SK-N-SH (cell line): ENCODE measurements at regions not wholly inside any gene's neighbourhood (a gene's known extent, or its start where the extent isn't known, plus 50 kb on each side); places are given as distances from the start of the nearest gene placed in this dataset.

Experiments
- CTCF ChIA-PET: fragments of 300-600, 350-600 bp; formaldehyde crosslinking; extraction: SDS; loops from one replicate; lab custom pipeline; 2021; lab: Yijun Ruan, JAX
- POLR2A ChIA-PET: fragments of 350-600 bp; sonication (Branson Sonifier 250); formaldehyde crosslinking; extraction: SDS; loops from one replicate; lab custom pipeline; 2020; ENCODE audit warnings: antibody characterized with exemption, inconsistent platforms; lab: Yijun Ruan, JAX
- DNase-seq: peaks from one replicate; pipeline ENCODE4 v3.0.0; 2012
- H2AFZ ChIP-seq: fragments of 200-600 bp; sonication (generic); 2 replicates; pipeline ENCODE4 v1.8.1; 2016; ENCODE audit warnings: antibody characterized with exemption, mild to moderate bottlenecking, low read depth
- H3F3A ChIP-seq: fragments of 200-600 bp; sonication (generic); replicated peaks from 2 replicates; pipeline ENCODE3; 2016; ENCODE audit warnings: antibody characterized with exemption, mild to moderate bottlenecking; ENCODE audit not compliant: insufficient read depth
- H3K27ac ChIP-seq, 2 experiments: fragments of 200-500 bp in 1 of 2; fragments of 200-600 bp in 1 of 2; sonication (Bioruptor generic) in 1 of 2; sonication (generic), shearing (Covaris generic) in 1 of 2; 2 replicates each; pipeline versions ENCODE4 v1.5.1 to v1.6.1; 2014 to 2016; ENCODE audit warnings: low read depth in 2 of 2, inconsistent platforms in 1 of 2, low read length in 1 of 2, mild to moderate bottlenecking in 1 of 2, mixed read lengths in 1 of 2
- H3K27me3 ChIP-seq: fragments of 200-600 bp; sonication (generic), shearing (Covaris generic); 2 replicates; pipeline ENCODE4 v1.6.1; 2016; ENCODE audit warnings: mixed run types; ENCODE audit not compliant: insufficient read depth
- H3K36me3 ChIP-seq, 2 experiments: fragments of 200-500 bp in 1 of 2; fragments of 200-600 bp in 1 of 2; sonication (Bioruptor generic) in 1 of 2; sonication (generic) in 1 of 2; replicated peaks in 1 of 2; 2 replicates each; pipeline versions ENCODE3 to v1.5.1; 2014 to 2016; ENCODE audit warnings: low read length in 1 of 2, mild to moderate bottlenecking in 1 of 2; ENCODE audit not compliant: insufficient read depth in 2 of 2, control insufficient read depth in 1 of 2
- H3K4me1 ChIP-seq, 2 experiments: fragments of 200-500 bp in 1 of 2; fragments of 200-600 bp in 1 of 2; sonication (Bioruptor generic) in 1 of 2; sonication (generic), shearing (Covaris generic) in 1 of 2; 2 replicates each; pipeline versions ENCODE4 v1.5.1 to v1.6.1; 2014 to 2016; ENCODE audit warnings: low read depth in 1 of 2, low read length in 1 of 2, mixed run types in 1 of 2; ENCODE audit not compliant: insufficient read depth in 2 of 2, control insufficient read depth in 1 of 2
- H3K4me2 ChIP-seq: fragments of 200-600 bp; sonication (generic), shearing (Covaris generic); 2 replicates; pipeline ENCODE4 v1.6.1; 2017; ENCODE audit warnings: mixed run types
- H3K4me3 ChIP-seq, 2 experiments: fragments of 200-500 bp in 1 of 2; fragments of 200-600 bp in 1 of 2; sonication (Bioruptor generic) in 1 of 2; sonication (generic), shearing (Covaris generic) in 1 of 2; 2 replicates each; pipeline versions ENCODE4 v1.5.1 to v1.8.1; 2014 to 2016; ENCODE audit warnings: low read depth in 2 of 2, inconsistent platforms in 1 of 2, low read length in 1 of 2, mild to moderate bottlenecking in 1 of 2, mixed read lengths in 1 of 2, moderate library complexity in 1 of 2
- H3K79me2 ChIP-seq: fragments of 200-600 bp; sonication (generic); 2 replicates; pipeline ENCODE4 v1.8.1; 2017; ENCODE audit warnings: mild to moderate bottlenecking; ENCODE audit not compliant: insufficient read depth
- H3K9ac ChIP-seq: fragments of 200-600 bp; sonication (generic); 2 replicates; pipeline ENCODE4 v1.6.1; 2017; ENCODE audit warnings: mixed run types
- H3K9me2 ChIP-seq: fragments of 200-600 bp; sonication (generic); 2 replicates; pipeline ENCODE4 v1.6.1; 2017; ENCODE audit warnings: mixed run types
- H3K9me3 ChIP-seq: fragments of 200-600 bp; sonication (generic); 2 replicates; pipeline ENCODE4 v1.6.1; 2017; ENCODE audit warnings: mixed run types, mild to moderate bottlenecking, moderate library complexity
- H4K20me1 ChIP-seq: fragments of 200-600 bp; sonication (generic); 2 replicates; pipeline ENCODE4 v1.6.1; 2017; ENCODE audit warnings: mild to moderate bottlenecking, mixed run types; ENCODE audit not compliant: insufficient read depth
- CTCF ChIP-seq: fragments of 200-600 bp; sonication (generic); IDR thresholded peaks from 2 replicates; pipeline ENCODE4 v1.6.1; 2017; ENCODE audit warnings: antibody characterized with exemption, mild to moderate bottlenecking, moderate library complexity
- EP300 ChIP-seq, 2 experiments: IDR thresholded peaks; 2 replicates each; pipeline versions ENCODE4 v1.4.0 to v1.6.1; 2012; ENCODE audit warnings: borderline replicate concordance in 1 of 2, low read depth in 1 of 2, low read length in 1 of 2
- EZH2phosphoT487 ChIP-seq: fragments of 200-600 bp; sonication (generic); IDR thresholded peaks from 2 replicates; pipeline ENCODE4 v1.6.1; 2017; ENCODE audit warnings: low read depth, mixed run types, mild to moderate bottlenecking, antibody characterized with exemption, moderate library complexity, borderline replicate concordance
- FOXJ3 ChIP-seq: sonication (generic); formaldehyde crosslinking; IDR thresholded peaks from 2 replicates; pipeline ENCODE4 v1.5.1; 2020; ENCODE audit warnings: mild to moderate bottlenecking, missing genetic modification reagents
- GABPA ChIP-seq: IDR thresholded peaks from 2 replicates; pipeline ENCODE4 v1.4.0; 2012; ENCODE audit warnings: low read depth, mild to moderate bottlenecking
- IRF3 ChIP-seq: fragments of 150-350 bp; IDR thresholded peaks from 2 replicates; pipeline ENCODE4 v1.6.1; 2016; ENCODE audit warnings: mild to moderate bottlenecking, low read depth, low read length
- JUND ChIP-seq: IDR thresholded peaks from 2 replicates; pipeline ENCODE4 v1.4.0; 2012
- MEF2A ChIP-seq: IDR thresholded peaks from 2 replicates; pipeline ENCODE4 v1.4.0; 2012; ENCODE audit warnings: low read depth, borderline replicate concordance
- NFIC ChIP-seq: IDR thresholded peaks from 2 replicates; pipeline ENCODE4 v1.4.0; 2012; ENCODE audit warnings: borderline replicate concordance
- NRF1 ChIP-seq: IDR thresholded peaks from 2 replicates; pipeline ENCODE4 v1.6.1; 2012; ENCODE audit warnings: low read depth, mild to moderate bottlenecking, low read length
- PBX3 ChIP-seq: IDR thresholded peaks from 2 replicates; pipeline ENCODE4; 2012
- POLR2AphosphoS5 ChIP-seq: IDR thresholded peaks from 2 replicates; pipeline ENCODE4 v1.6.1; 2012; ENCODE audit warnings: low read depth, low read length
- RCOR1 ChIP-seq: fragments of 150-350 bp; IDR thresholded peaks from 2 replicates; pipeline ENCODE4 v1.6.1; 2017; ENCODE audit warnings: antibody characterized with exemption, low read length
- SMC3 ChIP-seq: IDR thresholded peaks from 2 replicates; pipeline ENCODE4 v1.6.1; 2012; ENCODE audit warnings: low read depth, low read length, improper control_type of control experiment
- TAF1 ChIP-seq: IDR thresholded peaks from 2 replicates; pipeline ENCODE4 v1.6.1; 2012; ENCODE audit warnings: low read depth, mild to moderate bottlenecking, low read length, moderate library complexity, borderline replicate concordance
- USF1 ChIP-seq: IDR thresholded peaks from 2 replicates; pipeline ENCODE4 v1.4.0; 2012; ENCODE audit warnings: low read depth, borderline replicate concordance
- ZBTB33 ChIP-seq: IDR thresholded peaks from 2 replicates; pipeline ENCODE4 v1.4.0; 2012; ENCODE audit warnings: low read depth, borderline replicate concordance
- WGBS: methylation state at CpG from one replicate; pipeline ENCODE4 v1.1.6; 2017; ENCODE audit warnings: low lambda C conversion rate; 5-methylcytosine and 5-hydroxymethylcytosine counted together

- WGBS, result 96% methylated on average over 8 of the region's 8 CpGs
- Histone ChIP-seq H3K79me2 (no peaks in the 10 kb centered on the region), H3K36me3 (no peaks in the 10 kb centered on the region), H2AFZ (no peak overlapping the region), H3K9me3 (no peaks in the 10 kb centered on the region), H3K4me3 (no peak overlapping the region), H3K9me2 (no peaks in the 10 kb centered on the region), H3K4me1 (peaks cover 18 to 37% of the 10 kb centered on the region in 2 experiments), H3K4me2 (no peak overlapping the region), H4K20me1 (no peaks in the 10 kb centered on the region), H3F3A (peaks cover 6% of the 10 kb centered on the region), H3K9ac (no peak overlapping the region), H3K27ac (no peak overlapping the region), H3K27me3 (no peaks in the 10 kb centered on the region)
- ChIA-PET CTCF (interaction anchor here (0.8 kb wide), 1 partner anchor 55 kb away, joined by 5 read pairs; no protein-coding TSS in a partner anchor), POLR2A (no interaction called here)
- DNase-seq, result no peak
- TF ChIP-seq FOXJ3, result no peak
- no peak for TF ChIP-seq USF1
- TF ChIP-seq TAF1, result no peak
- TF ChIP-seq NRF1, result no peak
- no peak for TF ChIP-seq ZBTB33
- no peak for TF ChIP-seq SMC3
- no peak for TF ChIP-seq PBX3
- no peak for TF ChIP-seq IRF3
- TF ChIP-seq EZH2phosphoT487, result no peak
- TF ChIP-seq NFIC, result no peak
- TF ChIP-seq EP300 (IDR thresholded peaks at IDR 0.05; ENCODE audit: borderline replicate concordance in 1 of 2, low read depth in 1 of 2, low read length in 1 of 2), result no peak
- TF ChIP-seq RCOR1, result no peak
- no peak for TF ChIP-seq CTCF
- no peak for TF ChIP-seq MEF2A
- TF ChIP-seq GABPA, result no peak
- TF ChIP-seq JUND, result no peak
- no peak for TF ChIP-seq POLR2AphosphoS5
Observed at GRCh38 chr6:37106554-37106953, 63.4 kb upstream of the PIM1 start.
